ENCODE measurements at regions not wholly inside any gene's neighbourhood (a gene's known extent, or its start where the extent isn't known, plus 50 kb on each side); places are given as distances from the start of the nearest gene placed in this dataset.

DNA sequence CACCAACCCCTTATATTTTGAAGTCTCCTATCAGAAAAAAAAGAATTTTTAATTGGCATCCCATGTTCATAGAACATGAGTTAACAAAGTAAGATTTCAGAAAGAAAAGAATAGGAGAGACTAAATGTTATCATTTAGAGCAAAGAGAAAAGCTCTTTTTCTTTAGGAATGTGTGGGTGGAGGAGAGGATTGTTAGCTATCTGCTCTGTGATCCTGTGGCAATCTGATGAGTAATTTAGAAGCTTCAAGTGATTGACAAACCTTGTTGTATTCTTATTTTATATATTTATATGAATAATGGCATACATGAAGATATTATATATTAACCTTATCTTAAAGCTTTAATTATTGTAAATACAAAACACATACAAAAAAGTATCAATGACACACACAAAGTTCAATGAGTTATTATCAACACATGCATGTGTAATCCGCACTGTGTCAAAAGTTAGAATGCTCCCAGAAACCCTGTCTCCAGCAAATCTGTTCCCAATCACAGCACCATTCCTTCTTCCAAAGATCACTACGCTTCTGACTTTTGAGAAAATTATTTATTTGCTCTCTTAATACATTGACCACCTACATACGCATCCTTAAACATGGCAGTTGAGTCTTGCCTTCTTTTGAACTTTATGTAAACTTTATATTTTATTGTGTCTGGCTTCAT, 907.4 kb downstream of the MCTP2 start (continued):
- TF ChIP-seq GATA2 (CRISPR knock-in tag; IDR thresholded peaks at IDR 0.05) (no peak), RCOR1 (IDR thresholded peaks at IDR 0.05; ENCODE audit: low read length) (no peak), FOSL2 (IDR thresholded peaks at IDR 0.05; ENCODE audit: borderline replicate concordance, low read depth) (no peak), TAF1 (IDR thresholded peaks at IDR 0.05; ENCODE audit: borderline replicate concordance, low read depth, low read length) (no peak), MXI1 (IDR thresholded peaks at IDR 0.05; ENCODE audit: low read depth, low read length) (no peak), MEF2A (IDR thresholded peaks at IDR 0.05; ENCODE audit: borderline replicate concordance, low read depth) (no peak), NRF1 (IDR thresholded peaks at IDR 0.05; ENCODE audit: low read depth, low read length) (no peak)

DNA sequence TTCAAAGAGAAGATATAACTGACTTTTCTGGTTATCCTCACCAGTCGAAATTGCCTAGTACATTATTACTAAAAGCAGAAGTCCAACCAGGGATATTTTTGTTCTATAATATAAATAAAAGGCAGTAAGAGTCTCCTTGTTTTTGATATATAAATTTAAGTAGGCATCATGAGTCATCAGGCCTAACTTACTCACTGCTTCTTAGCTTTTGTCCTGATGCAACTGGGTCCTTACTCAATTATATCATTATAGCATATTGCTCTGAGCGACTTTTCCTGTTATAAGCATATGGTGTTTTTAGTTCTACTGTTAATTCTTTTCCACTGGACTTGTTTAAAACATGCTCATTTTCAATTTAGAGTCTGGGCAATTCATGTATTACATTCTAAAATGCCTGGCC, 910.1 kb downstream of the MCTP2 start:
- no peaks in the 10 kb centered on the region for H4K20me1 ChIP-seq (ENCODE audit: insufficient read depth)
- no peaks in the 10 kb centered on the region for H3K79me2 ChIP-seq (ENCODE audit: insufficient read depth)
- no peak overlapping the region for H3K4me2 ChIP-seq
- no peaks in the 10 kb centered on the region for H3K9me3 ChIP-seq
- H3K4me1 ChIP-seq (ENCODE audit: control insufficient read depth in 1 of 2, insufficient read depth in 2 of 2, low read depth in 1 of 2, low read length in 1 of 2), result no peaks in the 10 kb centered on the region
- H3K9ac ChIP-seq, result no peak overlapping the region
- H3K9me2 ChIP-seq, result no peaks in the 10 kb centered on the region
- H3F3A ChIP-seq (replicated peaks; ENCODE audit: insufficient read depth), result no peaks in the 10 kb centered on the region
- no peaks in the 10 kb centered on the region for H3K36me3 ChIP-seq (replicated peaks in 1 of 2; ENCODE audit: control insufficient read depth in 1 of 2, insufficient read depth in 2 of 2, low read length in 1 of 2)
- POLR2A ChIA-PET, result no interaction called here
- no peak overlapping the region for H3K4me3 ChIP-seq (ENCODE audit: low read depth in 2 of 2, low read length in 1 of 2)
- H3K27me3 ChIP-seq (ENCODE audit: insufficient read depth), result no peaks in the 10 kb centered on the region
- H3K27ac ChIP-seq (ENCODE audit: low read depth in 2 of 2, low read length in 1 of 2), result no peak overlapping the region
- no peak for DNase-seq
- TF ChIP-seq EP300 (IDR thresholded peaks at IDR 0.05; ENCODE audit: borderline replicate concordance in 1 of 2, low read depth in 1 of 2, low read length in 1 of 2) (no peak), CHD2 (IDR thresholded peaks at IDR 0.05; ENCODE audit: low read length, partially characterized antibody) (no peak), EZH2phosphoT487 (IDR thresholded peaks at IDR 0.05; ENCODE audit: borderline replicate concordance, low read depth) (no peak), RXRA (IDR thresholded peaks at IDR 0.05; ENCODE audit: borderline replicate concordance, low read depth) (no peak), GATA2 (CRISPR knock-in tag; IDR thresholded peaks at IDR 0.05) (no peak), RFX5 (IDR thresholded peaks at IDR 0.05; ENCODE audit: low read length) (no peak), SIN3A (IDR thresholded peaks at IDR 0.05; ENCODE audit: borderline replicate concordance, low read depth, low read length) (no peak), YY1 (IDR thresholded peaks at IDR 0.05; ENCODE audit: low read depth) (no peak)
- TF ChIP-seq, protein P1, sequence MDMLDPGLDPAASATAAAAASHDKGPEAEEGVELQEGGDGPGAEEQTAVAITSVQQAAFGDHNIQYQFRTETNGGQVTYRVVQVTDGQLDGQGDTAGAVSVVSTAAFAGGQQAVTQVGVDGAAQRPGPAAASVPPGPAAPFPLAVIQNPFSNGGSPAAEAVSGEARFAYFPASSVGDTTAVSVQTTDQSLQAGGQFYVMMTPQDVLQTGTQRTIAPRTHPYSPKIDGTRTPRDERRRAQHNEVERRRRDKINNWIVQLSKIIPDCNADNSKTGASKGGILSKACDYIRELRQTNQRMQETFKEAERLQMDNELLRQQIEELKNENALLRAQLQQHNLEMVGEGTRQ (IDR thresholded peaks at IDR 0.05; ENCODE audit: borderline replicate concordance, low read depth, low read length), result no peak
- TF ChIP-seq, protein P2, sequence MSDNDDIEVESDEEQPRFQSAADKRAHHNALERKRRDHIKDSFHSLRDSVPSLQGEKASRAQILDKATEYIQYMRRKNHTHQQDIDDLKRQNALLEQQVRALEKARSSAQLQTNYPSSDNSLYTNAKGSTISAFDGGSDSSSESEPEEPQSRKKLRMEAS (IDR thresholded peaks at IDR 0.05; ENCODE audit: low read depth), result no peak
- TF ChIP-seq, protein P3, sequence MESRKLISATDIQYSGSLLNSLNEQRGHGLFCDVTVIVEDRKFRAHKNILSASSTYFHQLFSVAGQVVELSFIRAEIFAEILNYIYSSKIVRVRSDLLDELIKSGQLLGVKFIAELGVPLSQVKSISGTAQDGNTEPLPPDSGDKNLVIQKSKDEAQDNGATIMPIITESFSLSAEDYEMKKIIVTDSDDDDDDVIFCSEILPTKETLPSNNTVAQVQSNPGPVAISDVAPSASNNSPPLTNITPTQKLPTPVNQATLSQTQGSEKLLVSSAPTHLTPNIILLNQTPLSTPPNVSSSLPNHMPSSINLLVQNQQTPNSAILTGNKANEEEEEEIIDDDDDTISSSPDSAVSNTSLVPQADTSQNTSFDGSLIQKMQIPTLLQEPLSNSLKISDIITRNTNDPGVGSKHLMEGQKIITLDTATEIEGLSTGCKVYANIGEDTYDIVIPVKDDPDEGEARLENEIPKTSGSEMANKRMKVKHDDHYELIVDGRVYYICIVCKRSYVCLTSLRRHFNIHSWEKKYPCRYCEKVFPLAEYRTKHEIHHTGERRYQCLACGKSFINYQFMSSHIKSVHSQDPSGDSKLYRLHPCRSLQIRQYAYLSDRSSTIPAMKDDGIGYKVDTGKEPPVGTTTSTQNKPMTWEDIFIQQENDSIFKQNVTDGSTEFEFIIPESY (IDR thresholded peaks at IDR 0.05; ENCODE audit: borderline replicate concordance, low read depth), result no peak
- H2AFZ ChIP-seq (ENCODE audit: low read depth), result no peak overlapping the region
- 2% methylated on average over 2 of the region's 2 CpGs for WGBS (ENCODE audit: low lambda C conversion rate)
- CTCF ChIA-PET, result no interaction called here
